Panc1 (cell line): ENCODE measurements at regions not wholly inside any gene's neighbourhood (a gene's known extent, or its start where the extent isn't known, plus 50 kb on each side); places are given as distances from the start of the nearest gene placed in this dataset.

ENCODE experiments used
- ATAC-seq: fragments of 200-7000 bp; cut with Tn5 transposase; 2 replicates; pipeline ENCODE4 v1.9.1; 2020; ENCODE audit warnings: mild to moderate bottlenecking, moderate library complexity
- BruUV-seq: library from RNA; stranded (reverse); fragments of 400-500 nt; replicated peaks from 2 replicates; lab custom pipeline; 2021; lab: Mats Ljungman, UMichigan
- CTCF ChIA-PET: fragments of 300-600 bp; sonication (Branson Sonifier 250); formaldehyde crosslinking; loops from one replicate; lab custom pipeline; 2022; ENCODE audit warnings: antibody characterized with exemption; lab: Charles Lee
- POLR2A ChIA-PET: fragments of 300-600 bp; sonication (Branson Sonifier 250); formaldehyde crosslinking; loops from one replicate; lab custom pipeline; 2022; ENCODE audit warnings: antibody characterized with exemption; lab: Charles Lee
- DNase-seq: peaks from one replicate; pipeline ENCODE4 v3.0.0-alpha.2; 2010; ENCODE audit warnings: low read depth, low spot score
- H3K27ac ChIP-seq: 2 replicates; pipeline ENCODE4 v1.5.1; 2011; ENCODE audit warnings: mild to moderate bottlenecking, low read length, inconsistent platforms
- H3K27me3 ChIP-seq: fragments of 200-500 bp; sonication (Bioruptor generic); 2 replicates; pipeline ENCODE4 v1.6.0; 2014; ENCODE audit warnings: low read length, inconsistent platforms; ENCODE audit not compliant: control insufficient read depth, insufficient read depth
- H3K36me3 ChIP-seq: fragments of 200-500 bp; sonication (Bioruptor generic); 2 replicates; pipeline ENCODE4 v1.5.1; 2014; ENCODE audit warnings: inconsistent platforms, mild to moderate bottlenecking, low read length, moderate library complexity; ENCODE audit not compliant: control insufficient read depth, insufficient read depth
- H3K4me1 ChIP-seq: 2 replicates; pipeline ENCODE4 v1.5.1; 2011; ENCODE audit warnings: inconsistent platforms, mild to moderate bottlenecking, low read length, moderate library complexity; ENCODE audit not compliant: control insufficient read depth, insufficient read depth
- H3K4me3 ChIP-seq, 2 experiments: 2 replicates each; pipeline ENCODE4 v1.5.1; 2011 to 2012; ENCODE audit warnings: low read depth in 2 of 2, low read length in 2 of 2, mild to moderate bottlenecking in 2 of 2, inconsistent platforms in 1 of 2, moderate library complexity in 1 of 2
- H3K9me3 ChIP-seq: fragments of 200-500 bp; sonication (Bioruptor generic); 2 replicates; pipeline ENCODE4 v1.5.1; 2014; ENCODE audit warnings: low read depth, mild to moderate bottlenecking, inconsistent platforms, low read length, moderate library complexity; ENCODE audit not compliant: control insufficient read depth, insufficient read depth
- POLR2AphosphoS5 ChIP-seq: IDR thresholded peaks from 2 replicates; pipeline ENCODE4 v1.6.1; 2012; ENCODE audit warnings: mild to moderate bottlenecking, low read depth, low read length, moderate library complexity
- REST ChIP-seq, 2 experiments: IDR thresholded peaks; 2 replicates each; pipeline ENCODE4 v1.6.1; 2011 to 2012; ENCODE audit warnings: low read depth in 2 of 2, control low read depth in 1 of 2, low read length in 1 of 2, mild to moderate bottlenecking in 1 of 2, moderate library complexity in 1 of 2; ENCODE audit not compliant: insufficient read depth in 1 of 2
- SIN3A ChIP-seq: IDR thresholded peaks from 2 replicates; pipeline ENCODE4 v1.6.1; 2012; ENCODE audit warnings: low read depth, mild to moderate bottlenecking, low read length, moderate library complexity, borderline replicate concordance; ENCODE audit not compliant: insufficient read depth
- TCF7L2 ChIP-seq: IDR thresholded peaks from 2 replicates; pipeline ENCODE4 v1.6.1; 2011; ENCODE audit warnings: mild to moderate bottlenecking, low read depth, low read length, inconsistent platforms
- in situ Hi-C: cut with HindIII; loops from 2 replicates; pipeline ENCODE4 v1.10.0; 2016; ENCODE audit warnings: low sequenced_read_pairs, low pct_unique_long_range_greater_than_20kb
- intact Hi-C: fragments of 100-400 bp; cut with micrococcal nuclease; formaldehyde crosslinking; loops from one replicate; pipeline ENCODE4 v1.10.0; 2022; ENCODE audit not compliant: unreplicated experiment
- TF ChIP-seq, protein P1 (sequence below): fragments of 450-650 bp; IDR thresholded peaks from 2 replicates; pipeline ENCODE4 v1.5.1; 2017; ENCODE audit warnings: mild to moderate bottlenecking

- intact Hi-C loops, result no loop called here
- Histone ChIP-seq H3K9me3 (no peaks in the 10 kb centered on the region), H3K4me1 (no peaks in the 10 kb centered on the region), H3K4me3 (no peak overlapping the region), H3K27me3 (no peaks in the 10 kb centered on the region; the same call in 1 of the 2 replicates), H3K36me3 (no peaks in the 10 kb centered on the region), H3K27ac (no peak overlapping the region)
- in situ Hi-C loops, result no loop called here
- no peak for ATAC-seq
- ChIA-PET CTCF (no interaction called here), POLR2A (no interaction called here)
- DNase-seq, result no peak
- no TSS peak for BruUV-seq
- TF ChIP-seq SIN3A (no peak), TCF7L2 (no peak), POLR2AphosphoS5 (no peak), REST (IDR thresholded peaks at IDR 0.05; ENCODE audit: insufficient read depth in 1 of 2, low read depth in 2 of 2, low read length in 1 of 2) (no peak)
- TF ChIP-seq, protein P1, sequence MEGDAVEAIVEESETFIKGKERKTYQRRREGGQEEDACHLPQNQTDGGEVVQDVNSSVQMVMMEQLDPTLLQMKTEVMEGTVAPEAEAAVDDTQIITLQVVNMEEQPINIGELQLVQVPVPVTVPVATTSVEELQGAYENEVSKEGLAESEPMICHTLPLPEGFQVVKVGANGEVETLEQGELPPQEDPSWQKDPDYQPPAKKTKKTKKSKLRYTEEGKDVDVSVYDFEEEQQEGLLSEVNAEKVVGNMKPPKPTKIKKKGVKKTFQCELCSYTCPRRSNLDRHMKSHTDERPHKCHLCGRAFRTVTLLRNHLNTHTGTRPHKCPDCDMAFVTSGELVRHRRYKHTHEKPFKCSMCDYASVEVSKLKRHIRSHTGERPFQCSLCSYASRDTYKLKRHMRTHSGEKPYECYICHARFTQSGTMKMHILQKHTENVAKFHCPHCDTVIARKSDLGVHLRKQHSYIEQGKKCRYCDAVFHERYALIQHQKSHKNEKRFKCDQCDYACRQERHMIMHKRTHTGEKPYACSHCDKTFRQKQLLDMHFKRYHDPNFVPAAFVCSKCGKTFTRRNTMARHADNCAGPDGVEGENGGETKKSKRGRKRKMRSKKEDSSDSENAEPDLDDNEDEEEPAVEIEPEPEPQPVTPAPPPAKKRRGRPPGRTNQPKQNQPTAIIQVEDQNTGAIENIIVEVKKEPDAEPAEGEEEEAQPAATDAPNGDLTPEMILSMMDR, result no peak
Measured at GRCh38 chr2:199144036-199144435, 313.7 kb downstream of the SATB2 start.

DNA sequence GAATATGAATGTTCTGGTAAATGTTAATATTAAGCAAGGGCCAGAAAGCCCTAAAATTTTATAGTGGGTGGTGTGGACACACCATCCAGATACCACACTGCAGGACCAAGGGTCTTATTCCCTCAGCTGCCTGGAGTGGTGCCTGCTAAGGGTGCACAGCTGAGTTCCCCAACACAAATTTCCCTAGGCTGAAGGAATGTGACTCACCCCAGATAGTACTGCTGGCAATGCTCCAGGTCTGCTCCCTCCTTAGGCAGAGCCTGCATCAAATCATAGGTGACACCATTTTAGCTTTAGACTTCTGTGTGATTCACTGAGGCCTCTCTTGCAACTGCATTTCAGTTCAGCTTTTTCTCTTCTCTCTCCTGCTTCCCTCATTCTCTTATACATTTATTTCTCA, 321.1 kb downstream of the SATB2 start:
- Histone ChIP-seq H3K4me3 (no peak overlapping the region), H3K4me1 (no peaks in the 10 kb centered on the region), H3K36me3 (no peaks in the 10 kb centered on the region), H3K27me3 (no peaks in the 10 kb centered on the region), H3K9me3 (no peaks in the 10 kb centered on the region), H3K27ac (no peak overlapping the region)
- ChIA-PET POLR2A (no interaction called here), CTCF (no interaction called here)
- intact Hi-C loops (no loop called here), in situ Hi-C loops (no loop called here)
- ATAC-seq (no peak), DNase-seq (no peak)
- no TSS peak for BruUV-seq
- TF ChIP-seq, protein P1, result no peak
- TF ChIP-seq REST (IDR thresholded peaks at IDR 0.05; ENCODE audit: insufficient read depth in 1 of 2, low read depth in 2 of 2, low read length in 1 of 2) (no peak), TCF7L2 (no peak), SIN3A (no peak), POLR2AphosphoS5 (no peak)
